Panc1 (cell line): ENCODE measurements at regions not wholly inside any gene's neighbourhood (a gene's known extent, or its start where the extent isn't known, plus 50 kb on each side); places are given as distances from the start of the nearest gene placed in this dataset.

Source experiments
- POLR2AphosphoS5 ChIP-seq: IDR thresholded peaks from 2 replicates; pipeline ENCODE4 v1.6.1; 2012; ENCODE audit warnings: mild to moderate bottlenecking, low read depth, low read length, moderate library complexity
- SIN3A ChIP-seq: IDR thresholded peaks from 2 replicates; pipeline ENCODE4 v1.6.1; 2012; ENCODE audit warnings: low read depth, mild to moderate bottlenecking, low read length, moderate library complexity, borderline replicate concordance; ENCODE audit not compliant: insufficient read depth
- TCF7L2 ChIP-seq: IDR thresholded peaks from 2 replicates; pipeline ENCODE4 v1.6.1; 2011; ENCODE audit warnings: mild to moderate bottlenecking, low read depth, low read length, inconsistent platforms
- TF ChIP-seq, protein P1 (sequence below): fragments of 450-650 bp; IDR thresholded peaks from 2 replicates; pipeline ENCODE4 v1.5.1; 2017; ENCODE audit warnings: mild to moderate bottlenecking
- TF ChIP-seq, protein P2 (sequence below), 2 experiments: IDR thresholded peaks; 2 replicates each; pipeline ENCODE4 v1.6.1; 2011 to 2012; ENCODE audit warnings: low read depth in 2 of 2, control low read depth in 1 of 2, low read length in 1 of 2, mild to moderate bottlenecking in 1 of 2, moderate library complexity in 1 of 2; ENCODE audit not compliant: insufficient read depth in 1 of 2

GRCh38 chr3:178099862-178100261 lies 436.4 kb upstream of the KCNMB2 start:
- TF ChIP-seq, protein P1, sequence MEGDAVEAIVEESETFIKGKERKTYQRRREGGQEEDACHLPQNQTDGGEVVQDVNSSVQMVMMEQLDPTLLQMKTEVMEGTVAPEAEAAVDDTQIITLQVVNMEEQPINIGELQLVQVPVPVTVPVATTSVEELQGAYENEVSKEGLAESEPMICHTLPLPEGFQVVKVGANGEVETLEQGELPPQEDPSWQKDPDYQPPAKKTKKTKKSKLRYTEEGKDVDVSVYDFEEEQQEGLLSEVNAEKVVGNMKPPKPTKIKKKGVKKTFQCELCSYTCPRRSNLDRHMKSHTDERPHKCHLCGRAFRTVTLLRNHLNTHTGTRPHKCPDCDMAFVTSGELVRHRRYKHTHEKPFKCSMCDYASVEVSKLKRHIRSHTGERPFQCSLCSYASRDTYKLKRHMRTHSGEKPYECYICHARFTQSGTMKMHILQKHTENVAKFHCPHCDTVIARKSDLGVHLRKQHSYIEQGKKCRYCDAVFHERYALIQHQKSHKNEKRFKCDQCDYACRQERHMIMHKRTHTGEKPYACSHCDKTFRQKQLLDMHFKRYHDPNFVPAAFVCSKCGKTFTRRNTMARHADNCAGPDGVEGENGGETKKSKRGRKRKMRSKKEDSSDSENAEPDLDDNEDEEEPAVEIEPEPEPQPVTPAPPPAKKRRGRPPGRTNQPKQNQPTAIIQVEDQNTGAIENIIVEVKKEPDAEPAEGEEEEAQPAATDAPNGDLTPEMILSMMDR: no peak
- TF ChIP-seq SIN3A: no peak
- TF ChIP-seq POLR2AphosphoS5: no peak
- TF ChIP-seq TCF7L2: no peak
- TF ChIP-seq, protein P2, sequence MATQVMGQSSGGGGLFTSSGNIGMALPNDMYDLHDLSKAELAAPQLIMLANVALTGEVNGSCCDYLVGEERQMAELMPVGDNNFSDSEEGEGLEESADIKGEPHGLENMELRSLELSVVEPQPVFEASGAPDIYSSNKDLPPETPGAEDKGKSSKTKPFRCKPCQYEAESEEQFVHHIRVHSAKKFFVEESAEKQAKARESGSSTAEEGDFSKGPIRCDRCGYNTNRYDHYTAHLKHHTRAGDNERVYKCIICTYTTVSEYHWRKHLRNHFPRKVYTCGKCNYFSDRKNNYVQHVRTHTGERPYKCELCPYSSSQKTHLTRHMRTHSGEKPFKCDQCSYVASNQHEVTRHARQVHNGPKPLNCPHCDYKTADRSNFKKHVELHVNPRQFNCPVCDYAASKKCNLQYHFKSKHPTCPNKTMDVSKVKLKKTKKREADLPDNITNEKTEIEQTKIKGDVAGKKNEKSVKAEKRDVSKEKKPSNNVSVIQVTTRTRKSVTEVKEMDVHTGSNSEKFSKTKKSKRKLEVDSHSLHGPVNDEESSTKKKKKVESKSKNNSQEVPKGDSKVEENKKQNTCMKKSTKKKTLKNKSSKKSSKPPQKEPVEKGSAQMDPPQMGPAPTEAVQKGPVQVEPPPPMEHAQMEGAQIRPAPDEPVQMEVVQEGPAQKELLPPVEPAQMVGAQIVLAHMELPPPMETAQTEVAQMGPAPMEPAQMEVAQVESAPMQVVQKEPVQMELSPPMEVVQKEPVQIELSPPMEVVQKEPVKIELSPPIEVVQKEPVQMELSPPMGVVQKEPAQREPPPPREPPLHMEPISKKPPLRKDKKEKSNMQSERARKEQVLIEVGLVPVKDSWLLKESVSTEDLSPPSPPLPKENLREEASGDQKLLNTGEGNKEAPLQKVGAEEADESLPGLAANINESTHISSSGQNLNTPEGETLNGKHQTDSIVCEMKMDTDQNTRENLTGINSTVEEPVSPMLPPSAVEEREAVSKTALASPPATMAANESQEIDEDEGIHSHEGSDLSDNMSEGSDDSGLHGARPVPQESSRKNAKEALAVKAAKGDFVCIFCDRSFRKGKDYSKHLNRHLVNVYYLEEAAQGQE (IDR thresholded peaks at IDR 0.05; ENCODE audit: insufficient read depth in 1 of 2, low read depth in 2 of 2, low read length in 1 of 2): no peak
